Endothelial cell of umbilical vein (primary cell): ENCODE measurements at regions not wholly inside any gene's neighbourhood (a gene's known extent, or its start where the extent isn't known, plus 50 kb on each side); places are given as distances from the start of the nearest gene placed in this dataset.

Source experiments
- BruUV-seq: library from RNA; stranded (reverse); fragments of 400-500 nt; replicated peaks from 2 replicates; lab custom pipeline; 2021; lab: Mats Ljungman, UMichigan
- CTCF ChIA-PET: fragments of 300-600, 350-600 bp; sonication (Branson Sonifier 250); formaldehyde crosslinking; loops from one replicate; lab custom pipeline; 2021; ENCODE audit warnings: antibody characterized with exemption, inconsistent platforms; lab: Charles Lee
- POLR2A ChIA-PET: fragments of 300-600, 350-600 bp; sonication (Branson Sonifier 250); formaldehyde crosslinking; loops from one replicate; lab custom pipeline; 2021; ENCODE audit warnings: antibody characterized with exemption, inconsistent platforms; lab: Charles Lee
- DNase-seq: peaks from one replicate; pipeline ENCODE4 v3.0.0-alpha.2; 2011; ENCODE audit warnings: low read depth, low spot score
- FAIRE-seq: peaks from 2 replicates; lab custom pipeline; 2011; peaks lifted over from hg19 to GRCh38; lab: Jason Lieb, UNC
- H2AFZ ChIP-seq: 2 replicates; pipeline ENCODE4 v1.6.0; 2012; ENCODE audit warnings: low read depth, low read length, control low read depth, inconsistent platforms
- H3K27ac ChIP-seq: 2 replicates; pipeline ENCODE4 v1.5.1; 2011; ENCODE audit warnings: low read depth, mild to moderate bottlenecking, control low read depth, low read length, moderate library complexity; ENCODE audit not compliant: insufficient read depth
- H3K27me3 ChIP-seq, 2 experiments: 2 replicates each; pipeline versions ENCODE4 v1.6.0 to v1.6.1; 2011; ENCODE audit warnings: low read length in 2 of 2, mixed read lengths in 1 of 2; ENCODE audit not compliant: control insufficient read depth in 2 of 2, insufficient read depth in 2 of 2
- H3K36me3 ChIP-seq, 2 experiments: 2 replicates in 1 of 2; 3 replicates in 1 of 2; pipeline ENCODE4 v1.5.1; 2011; ENCODE audit warnings: low read length in 2 of 2, mild to moderate bottlenecking in 1 of 2, moderate library complexity in 1 of 2; ENCODE audit not compliant: control insufficient read depth in 2 of 2, insufficient read depth in 2 of 2; ENCODE audit errors: extremely low read depth in 1 of 2
- H3K4me1 ChIP-seq: 3 replicates; pipeline ENCODE4 v1.5.1; 2011; ENCODE audit warnings: mild to moderate bottlenecking, low read length; ENCODE audit not compliant: control insufficient read depth, insufficient read depth; ENCODE audit errors: extremely low read depth
- H3K4me2 ChIP-seq: 2 replicates; pipeline ENCODE4 v1.6.1; 2011; ENCODE audit warnings: low read length, control low read depth, mixed read lengths; ENCODE audit not compliant: insufficient read depth
- H3K4me3 ChIP-seq, 3 experiments: fragments of 200-600 bp in 1 of 3; sonication (generic), shearing (Covaris generic) in 1 of 3; replicated peaks in 1 of 3; 2 replicates each; pipeline ENCODE4 v1.5.1; 2011 to 2016; ENCODE audit warnings: control low read depth in 3 of 3, low read length in 3 of 3, mild to moderate bottlenecking in 2 of 3, inconsistent platforms in 1 of 3, low read depth in 1 of 3, moderate library complexity in 1 of 3; ENCODE audit not compliant: insufficient read depth in 1 of 3
- H3K79me2 ChIP-seq: 2 replicates; pipeline ENCODE4 v1.6.0; 2012; ENCODE audit warnings: low read length, inconsistent platforms; ENCODE audit not compliant: control insufficient read depth, insufficient read depth
- H3K9ac ChIP-seq: replicated peaks from 2 replicates; pipeline ENCODE3; 2011; ENCODE audit warnings: low read length, control low read depth; ENCODE audit not compliant: insufficient read depth; ENCODE audit errors: extremely low read depth
- H3K9me1 ChIP-seq: replicated peaks from 3 replicates; pipeline ENCODE4 v1.6.0; 2011; ENCODE audit warnings: mild to moderate bottlenecking, low read length; ENCODE audit not compliant: control insufficient read depth, insufficient read depth; ENCODE audit errors: extremely low read depth
- H3K9me3 ChIP-seq: replicated peaks from 2 replicates; pipeline ENCODE4 v1.5.1; 2012; ENCODE audit warnings: low read length, inconsistent platforms; ENCODE audit not compliant: control insufficient read depth, insufficient read depth
- H4K20me1 ChIP-seq: replicated peaks from 2 replicates; pipeline ENCODE3; 2011; ENCODE audit warnings: mild to moderate bottlenecking, low read length; ENCODE audit not compliant: control insufficient read depth, insufficient read depth; ENCODE audit errors: extremely low read depth
- CTCF ChIP-seq, 2 donors: IDR thresholded peaks; 1 replicate in 1 of 2; 2 replicates in 1 of 2; pipeline ENCODE4 v1.5.1; 2011; ENCODE audit warnings: low read length in 2 of 2, mild to moderate bottlenecking in 2 of 2, moderate library complexity in 2 of 2, control low read depth in 1 of 2, inconsistent platforms in 1 of 2, low read depth in 1 of 2; ENCODE audit not compliant: insufficient read depth in 1 of 2; ENCODE audit errors: extremely low read depth in 1 of 2
- EZH2 ChIP-seq: IDR thresholded peaks from 2 replicates; pipeline ENCODE4 v1.6.1; 2012; ENCODE audit warnings: borderline replicate concordance, low read depth, mild to moderate bottlenecking, moderate library complexity, low read length, inconsistent platforms; ENCODE audit not compliant: severe bottlenecking
- FOS ChIP-seq: IDR thresholded peaks from 2 replicates; pipeline ENCODE4 v1.6.1; 2011; ENCODE audit warnings: mild to moderate bottlenecking, low read length, moderate library complexity, borderline replicate concordance; ENCODE audit not compliant: insufficient read depth
- GATA2 ChIP-seq: IDR thresholded peaks from 2 replicates; pipeline ENCODE4 v1.7.0; 2011; ENCODE audit warnings: low read depth, mild to moderate bottlenecking, moderate library complexity, mixed read lengths, low read length; ENCODE audit not compliant: insufficient read length, insufficient read depth
- JUN ChIP-seq: IDR thresholded peaks from 2 replicates; pipeline ENCODE4 v1.6.1; 2011; ENCODE audit warnings: borderline replicate concordance, low read depth; ENCODE audit not compliant: insufficient read length, insufficient read depth
- MAX ChIP-seq: IDR thresholded peaks from 2 replicates; pipeline ENCODE4 v1.6.1; 2011; ENCODE audit not compliant: insufficient read depth, insufficient read length
- MYC ChIP-seq: IDR thresholded peaks from one replicate; pipeline ENCODE4 v1.6.1; 2011; ENCODE audit warnings: mild to moderate bottlenecking, low read depth, low read length
- POLR2A ChIP-seq: IDR thresholded peaks from 2 replicates; pipeline ENCODE4 v1.6.1; 2012; ENCODE audit warnings: low read depth, mild to moderate bottlenecking, control low read depth, low read length
- POLR2AphosphoS5 ChIP-seq: IDR thresholded peaks from 2 replicates; pipeline ENCODE4 v1.6.1; 2012; ENCODE audit warnings: low read depth, mild to moderate bottlenecking, control low read depth, low read length, moderate library complexity; ENCODE audit not compliant: insufficient read depth
- dilution Hi-C: fragments of 300-500 bp; cut with MboI; formaldehyde crosslinking; loops from one replicate; pipeline ENCODE4 v1.15.0; 2019; ENCODE audit warnings: low sequenced_read_pairs; ENCODE audit not compliant: extremely low pct_ligation_motif_present
- intact Hi-C: fragments of 100-400 bp; cut with micrococcal nuclease; formaldehyde crosslinking; loops from one replicate; pipeline ENCODE4 v1.10.0; 2022

- CTCF ChIA-PET, result no interaction called here
- Histone ChIP-seq H3K4me3 (no peak overlapping the region), H3K27me3 (peaks cover 2 to 6% of the 10 kb centered on the region in 2 experiments), H3K4me2 (no peak overlapping the region), H4K20me1 (no peaks in the 10 kb centered on the region), H3K36me3 (no peaks in the 10 kb centered on the region), H3K4me1 (no peaks in the 10 kb centered on the region), H3K9ac (no peak overlapping the region), H2AFZ (no peak overlapping the region), H3K9me1 (no peaks in the 10 kb centered on the region), H3K9me3 (no peaks in the 10 kb centered on the region), H3K79me2 (no peaks in the 10 kb centered on the region), H3K27ac (no peak overlapping the region)
- intact Hi-C loops (no loop called here), dilution Hi-C loops (no loop called here)
- TF ChIP-seq POLR2AphosphoS5, result no peak
- TF ChIP-seq FOS, result no peak
- no peak for TF ChIP-seq MYC
- TF ChIP-seq GATA2, result no peak
- TF ChIP-seq MAX, result no peak
- no peak for TF ChIP-seq EZH2
- no peak for TF ChIP-seq CTCF (IDR thresholded peaks at IDR 0.05; ENCODE audit: extremely low read depth in 1 of 2, insufficient read depth in 1 of 2, low read depth in 1 of 2, low read length in 2 of 2)
- TF ChIP-seq JUN, result no peak
- TF ChIP-seq POLR2A, result no peak
- FAIRE-seq (no peak), DNase-seq (no peak)
- POLR2A ChIA-PET, result no interaction called here
- no TSS peak for BruUV-seq
Observed at GRCh38 chr2:19793132-19793750, 108.5 kb downstream of the TTC32 start.
